ENCODE measurements at regions not wholly inside any gene's neighbourhood (a gene's known extent, or its start where the extent isn't known, plus 50 kb on each side); places are given as distances from the start of the nearest gene placed in this dataset.

DNA sequence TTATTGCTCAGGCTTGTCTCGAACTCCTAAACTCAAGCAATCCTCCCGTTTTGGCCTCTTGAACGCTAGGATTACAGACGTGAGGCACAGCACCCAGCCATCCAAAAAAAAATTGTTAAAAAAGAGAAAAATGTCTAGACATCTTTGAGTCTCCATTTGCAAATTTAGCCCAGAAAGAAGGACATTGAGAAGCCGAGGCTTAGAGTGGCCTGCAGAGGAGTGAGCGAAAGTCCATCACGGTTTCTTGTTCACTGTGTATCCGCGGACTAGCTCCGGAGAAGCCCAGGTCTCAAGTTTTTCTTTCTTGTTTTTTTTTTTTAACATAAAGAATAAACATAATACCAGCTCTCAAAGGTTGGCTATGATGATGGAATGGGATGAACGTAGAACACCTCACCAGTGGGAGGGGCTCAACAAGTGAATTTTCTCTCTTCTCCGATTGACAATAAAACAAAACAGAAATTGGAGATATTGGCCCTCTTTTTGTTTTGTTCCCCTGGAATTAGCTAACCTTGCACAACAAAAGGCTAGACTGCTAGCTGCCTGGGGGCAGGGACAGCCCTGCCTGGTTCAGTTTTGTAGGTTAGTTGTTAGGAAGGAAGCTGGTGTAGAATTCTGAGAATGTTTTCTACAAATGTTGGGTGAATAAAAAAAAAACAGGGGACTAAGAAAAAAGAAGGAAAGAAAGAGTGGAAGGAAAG is 163.4 kb downstream of the MYCN start:
- no peak for DNase-seq
- in situ Hi-C loops (cut with HindIII; ENCODE audit: low pct_ligation_motif_present, low sequenced_read_pairs): no loop called here

DNA sequence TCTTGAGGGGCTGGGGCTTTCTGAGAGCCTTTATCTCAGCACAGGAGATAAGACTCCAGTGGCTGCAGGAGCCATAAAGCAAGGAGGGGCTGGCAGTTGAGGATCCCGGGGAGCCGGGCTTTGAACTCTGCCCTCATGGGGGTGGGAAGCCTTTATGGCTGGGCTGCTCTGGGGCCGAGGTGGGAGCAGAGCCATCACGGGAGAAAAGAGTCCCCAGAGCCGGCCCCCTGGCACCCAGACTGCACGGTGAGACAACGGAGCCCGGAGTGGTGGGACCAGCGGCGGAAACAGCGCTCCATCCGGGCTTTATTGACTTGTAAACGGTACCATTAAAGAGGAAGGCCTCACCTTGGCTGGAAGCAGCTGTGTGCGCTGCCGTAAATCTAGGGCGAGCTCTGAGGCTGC is 162.6 kb downstream of the MYCN start:
- H3K27me3 ChIP-seq (replicated peaks): no peaks in the 10 kb centered on the region
- no peak overlapping the region for H3K27ac ChIP-seq
- no peak for DNase-seq
- TF ChIP-seq, protein P1, sequence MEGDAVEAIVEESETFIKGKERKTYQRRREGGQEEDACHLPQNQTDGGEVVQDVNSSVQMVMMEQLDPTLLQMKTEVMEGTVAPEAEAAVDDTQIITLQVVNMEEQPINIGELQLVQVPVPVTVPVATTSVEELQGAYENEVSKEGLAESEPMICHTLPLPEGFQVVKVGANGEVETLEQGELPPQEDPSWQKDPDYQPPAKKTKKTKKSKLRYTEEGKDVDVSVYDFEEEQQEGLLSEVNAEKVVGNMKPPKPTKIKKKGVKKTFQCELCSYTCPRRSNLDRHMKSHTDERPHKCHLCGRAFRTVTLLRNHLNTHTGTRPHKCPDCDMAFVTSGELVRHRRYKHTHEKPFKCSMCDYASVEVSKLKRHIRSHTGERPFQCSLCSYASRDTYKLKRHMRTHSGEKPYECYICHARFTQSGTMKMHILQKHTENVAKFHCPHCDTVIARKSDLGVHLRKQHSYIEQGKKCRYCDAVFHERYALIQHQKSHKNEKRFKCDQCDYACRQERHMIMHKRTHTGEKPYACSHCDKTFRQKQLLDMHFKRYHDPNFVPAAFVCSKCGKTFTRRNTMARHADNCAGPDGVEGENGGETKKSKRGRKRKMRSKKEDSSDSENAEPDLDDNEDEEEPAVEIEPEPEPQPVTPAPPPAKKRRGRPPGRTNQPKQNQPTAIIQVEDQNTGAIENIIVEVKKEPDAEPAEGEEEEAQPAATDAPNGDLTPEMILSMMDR (IDR thresholded peaks at IDR 0.05; ENCODE audit: low read depth, low read length, missing control alignments): no peak
- no peak overlapping the region for H3K4me3 ChIP-seq (ENCODE audit: low read depth, low read length)
- no peaks in the 10 kb centered on the region for H3K36me3 ChIP-seq (replicated peaks)
- in situ Hi-C loops (cut with HindIII; ENCODE audit: low pct_ligation_motif_present, low sequenced_read_pairs): no loop called here

More for the DNA sequence above, 163.4 kb downstream of the MYCN start:
- TF ChIP-seq, protein P1 (IDR thresholded peaks at IDR 0.05; ENCODE audit: low read depth, low read length, missing control alignments): no peak
- Histone ChIP-seq H3K27ac (no peak overlapping the region), H3K36me3 (replicated peaks) (no peaks in the 10 kb centered on the region), H3K27me3 (replicated peaks) (no peaks in the 10 kb centered on the region), H3K4me3 (ENCODE audit: low read depth, low read length) (no peak overlapping the region)

DNA sequence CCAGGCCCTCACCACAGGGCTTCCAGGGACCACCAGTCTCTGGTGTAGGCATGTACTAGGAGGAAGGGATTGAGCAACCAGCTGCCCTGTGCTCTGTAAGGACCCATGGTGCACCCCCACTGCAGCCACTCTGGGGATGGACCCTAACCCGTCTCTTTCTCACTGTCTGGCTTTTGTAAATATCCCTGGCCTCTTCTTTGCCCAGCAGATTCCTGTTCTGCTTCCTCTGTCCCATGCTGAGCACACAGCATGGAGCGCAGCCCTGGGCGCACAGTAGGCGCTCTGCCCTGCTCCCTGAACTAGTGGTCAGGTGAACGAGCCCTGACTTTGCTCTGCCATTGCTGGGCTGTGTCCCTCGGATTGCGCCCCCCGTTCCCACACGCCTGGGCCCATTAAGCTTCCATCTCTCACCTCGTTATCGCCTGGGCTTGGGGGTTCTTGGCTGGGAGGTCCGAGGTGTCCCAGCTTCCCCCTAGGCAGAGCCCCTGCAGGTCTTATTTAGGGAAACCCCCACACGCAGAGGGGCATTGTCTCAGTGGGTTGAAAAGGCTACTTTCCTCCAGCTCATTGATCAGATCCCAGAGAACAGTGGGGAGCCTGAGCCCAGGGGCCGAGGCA is 162.1 kb downstream of the MYCN start:
- TF ChIP-seq, protein P1 (IDR thresholded peaks at IDR 0.05; ENCODE audit: low read depth, low read length, missing control alignments): no peak
- Histone ChIP-seq H3K27me3 (replicated peaks) (no peaks in the 10 kb centered on the region), H3K27ac (no peak overlapping the region), H3K36me3 (replicated peaks) (no peaks in the 10 kb centered on the region), H3K4me3 (ENCODE audit: low read depth, low read length) (no peak overlapping the region)
- in situ Hi-C loops (cut with HindIII; ENCODE audit: low pct_ligation_motif_present, low sequenced_read_pairs): no loop called here
- no peak for DNase-seq

DNA sequence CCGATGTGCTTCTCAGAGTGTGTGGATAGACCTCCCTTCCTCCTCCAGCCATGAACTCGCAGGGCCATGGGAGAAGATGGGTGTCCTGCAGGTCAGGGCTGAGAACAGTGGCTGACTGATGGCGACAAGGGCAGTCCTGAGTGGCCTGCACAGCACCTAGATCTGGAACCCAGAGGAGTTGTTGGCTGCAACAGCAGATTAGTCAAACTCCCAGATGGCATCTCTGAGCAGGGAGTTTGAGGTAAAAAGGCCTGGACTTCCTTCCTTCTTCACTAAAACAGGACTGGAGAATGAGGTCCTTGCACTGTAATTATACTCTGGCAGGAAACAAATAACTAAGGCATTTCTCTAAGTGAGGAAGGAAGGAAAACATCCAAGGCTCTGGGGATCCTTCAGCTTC is 160.8 kb downstream of the MYCN start:
- in situ Hi-C loops (cut with HindIII; ENCODE audit: low pct_ligation_motif_present, low sequenced_read_pairs): no loop called here
- TF ChIP-seq, protein P1 (IDR thresholded peaks at IDR 0.05; ENCODE audit: low read depth, low read length, missing control alignments): no peak
- no peaks in the 10 kb centered on the region for H3K36me3 ChIP-seq (replicated peaks)

DNA sequence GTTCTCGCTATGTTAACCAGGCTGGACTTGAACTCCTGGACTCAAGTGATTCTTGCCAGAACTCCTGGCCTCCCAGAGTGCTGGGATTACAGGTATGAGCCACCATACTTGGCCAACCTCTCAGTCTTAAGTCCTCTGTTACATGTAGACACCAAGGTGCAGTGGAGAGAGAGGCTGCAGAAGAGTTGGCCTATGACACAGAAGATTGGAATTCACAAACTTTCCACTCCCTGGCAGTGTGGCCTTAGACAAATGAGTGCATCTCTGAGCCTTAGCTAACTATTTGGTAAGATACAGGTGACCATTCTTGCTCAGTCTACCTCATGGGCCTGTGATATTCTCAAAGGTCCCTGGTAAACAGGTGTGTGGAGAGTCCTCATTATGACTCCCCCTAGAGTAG is 159.7 kb downstream of the MYCN start:
- DNase-seq: no peak
- TF ChIP-seq, protein P1 (IDR thresholded peaks at IDR 0.05; ENCODE audit: low read depth, low read length, missing control alignments): no peak
- in situ Hi-C loops (cut with HindIII; ENCODE audit: low pct_ligation_motif_present, low sequenced_read_pairs): no loop called here
- no peak overlapping the region for H3K27ac ChIP-seq
- no peaks in the 10 kb centered on the region for H3K36me3 ChIP-seq (replicated peaks)
- no peaks in the 10 kb centered on the region for H3K27me3 ChIP-seq (replicated peaks)
- H3K4me3 ChIP-seq (ENCODE audit: low read depth, low read length): no peak overlapping the region

More for the DNA sequence above, 160.8 kb downstream of the MYCN start:
- Histone ChIP-seq H3K4me3 (ENCODE audit: low read depth, low read length) (no peak overlapping the region), H3K27me3 (replicated peaks) (no peaks in the 10 kb centered on the region), H3K27ac (no peak overlapping the region)
- no peak for DNase-seq

Data from brain microvascular endothelial cell (primary cell).